ENCODE measurements at regions not wholly inside any gene's neighbourhood (a gene's known extent, or its start where the extent isn't known, plus 50 kb on each side); places are given as distances from the start of the nearest gene placed in this dataset.

DNA sequence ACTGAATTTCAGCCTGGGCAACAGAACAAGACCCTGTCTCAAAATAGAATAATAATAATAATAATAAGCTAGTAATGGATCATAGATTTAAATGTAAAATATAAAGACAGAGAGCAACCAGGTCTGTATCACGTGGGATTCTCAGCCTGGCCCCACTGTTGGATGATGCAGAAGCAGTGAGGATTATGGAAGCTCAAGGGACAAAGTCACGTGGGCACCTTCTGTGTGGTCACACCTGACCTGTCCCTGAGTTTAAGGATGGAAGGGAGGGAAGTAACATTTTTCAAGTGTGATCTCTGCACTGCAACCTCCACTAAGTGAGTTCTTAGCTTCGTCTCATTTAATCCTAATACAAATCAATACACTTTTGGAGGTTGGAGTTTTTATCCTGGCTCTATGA is 212.5 kb upstream of the IER5L start:
- no peak for TF ChIP-seq RAD21 (IDR thresholded peaks at IDR 0.05; ENCODE audit: low read depth)
- no peak for TF ChIP-seq POLR2AphosphoS5 (IDR thresholded peaks at IDR 0.05; ENCODE audit: low read depth, low read length)
